SU-DHL-6 (cell line): ENCODE measurements at regions not wholly inside any gene's neighbourhood (a gene's known extent, or its start where the extent isn't known, plus 50 kb on each side); places are given as distances from the start of the nearest gene placed in this dataset.

Experiments
- H2AFZ ChIP-seq: fragments of 200-600 bp; sonication (generic); 2 replicates; pipeline ENCODE4 v1.6.1; 2014; ENCODE audit warnings: low read depth, mild to moderate bottlenecking, moderate library complexity, mixed read lengths, antibody characterized with exemption, low read length; ENCODE audit not compliant: severe bottlenecking
- H3F3A ChIP-seq: fragments of 200-600 bp; shearing (Covaris generic); 2 replicates; pipeline ENCODE4 v1.6.0; 2016; ENCODE audit warnings: antibody characterized with exemption, mild to moderate bottlenecking; ENCODE audit not compliant: insufficient read depth
- H3K27ac ChIP-seq: fragments of 200-600 bp; sonication (generic); 2 replicates; pipeline ENCODE4 v1.5.1; 2016; ENCODE audit warnings: low read depth, mild to moderate bottlenecking, low read length, moderate library complexity, mixed read lengths
- H3K27me3 ChIP-seq: fragments of 200-600 bp; sonication (generic), shearing (Covaris generic); 2 replicates; pipeline ENCODE4 v1.6.0; 2014; ENCODE audit warnings: mild to moderate bottlenecking, low read length
- H3K36me3 ChIP-seq: fragments of 200-600 bp; sonication (generic); 2 replicates; pipeline ENCODE4 v1.6.1; 2014; ENCODE audit warnings: mild to moderate bottlenecking, low read length, mixed read lengths
- H3K4me2 ChIP-seq: fragments of 300-600, 200-600 bp; shearing (Covaris generic), sonication (generic); 2 replicates; pipeline ENCODE4 v1.6.0; 2014; ENCODE audit warnings: low read length, low read depth, mild to moderate bottlenecking; ENCODE audit not compliant: poor library complexity, severe bottlenecking
- H3K4me3 ChIP-seq: fragments of 200-600 bp; sonication (generic); 2 replicates; pipeline ENCODE4 v1.5.1; 2014; ENCODE audit warnings: antibody characterized with exemption, low read length, mild to moderate bottlenecking, mixed read lengths; ENCODE audit not compliant: insufficient read depth, poor library complexity, severe bottlenecking
- H3K79me2 ChIP-seq: fragments of 200-600 bp; sonication (generic); 2 replicates; pipeline ENCODE4 v1.6.1; 2014; ENCODE audit warnings: mild to moderate bottlenecking, low read length, moderate library complexity; ENCODE audit not compliant: insufficient read depth
- H3K9ac ChIP-seq: fragments of 200-600 bp; sonication (generic); 2 replicates; pipeline ENCODE4 v1.7.0; 2014; ENCODE audit warnings: mild to moderate bottlenecking, low read length
- H3K9me2 ChIP-seq: fragments of 200-600 bp; sonication (generic); replicated peaks from 2 replicates; pipeline ENCODE4 v1.6.1; 2014; ENCODE audit warnings: low read length; ENCODE audit not compliant: insufficient read depth
- H3K9me3 ChIP-seq: fragments of 200-600 bp; sonication (generic); 2 replicates; pipeline ENCODE4 v1.6.1; 2014; ENCODE audit warnings: low read length, mixed read lengths; ENCODE audit not compliant: insufficient read depth
- H4K20me1 ChIP-seq: fragments of 200-600 bp; sonication (generic); 2 replicates; pipeline ENCODE4 v1.6.1; 2014; ENCODE audit warnings: low read depth, mild to moderate bottlenecking, antibody characterized with exemption, low read length, moderate library complexity, mixed read lengths
- CTCF ChIP-seq: fragments of 200-600 bp; sonication (generic); IDR thresholded peaks from one replicate; pipeline ENCODE4 v1.5.1; 2017; ENCODE audit warnings: antibody characterized with exemption, mild to moderate bottlenecking, low read length, moderate library complexity; ENCODE audit not compliant: insufficient read depth, poor library complexity, severe bottlenecking
- EZH2phosphoT487 ChIP-seq: fragments of 200-600 bp; sonication (generic), shearing (Covaris generic); conservative IDR thresholded peaks from 2 replicates; pipeline ENCODE4 v1.6.1; 2018; ENCODE audit warnings: mild to moderate bottlenecking, antibody characterized with exemption, low read length, moderate library complexity, mixed read lengths

GRCh38 chr9:108469654-108470053, 386.1 kb downstream of the ACTL7B start:
- H3K36me3 ChIP-seq: no peaks in the 10 kb centered on the region
- H3K27ac ChIP-seq: no peak overlapping the region
- H3K4me3 ChIP-seq: no peak overlapping the region
- no peaks in the 10 kb centered on the region for H3K9me2 ChIP-seq
- no peaks in the 10 kb centered on the region for H3K9me3 ChIP-seq
- H3K9ac ChIP-seq: no peak overlapping the region
- H3K79me2 ChIP-seq: no peaks in the 10 kb centered on the region
- H4K20me1 ChIP-seq: no peaks in the 10 kb centered on the region
- no peak overlapping the region for H3K4me2 ChIP-seq
- TF ChIP-seq EZH2phosphoT487: no peak
- no peak for TF ChIP-seq CTCF
- H3K27me3 ChIP-seq: no peaks in the 10 kb centered on the region
- no peaks in the 10 kb centered on the region for H3F3A ChIP-seq
- H2AFZ ChIP-seq: no peak overlapping the region

- no peaks in the 10 kb centered on the region for H3K9me3 ChIP-seq
- H3K4me3 ChIP-seq: no peak overlapping the region
- no peaks in the 10 kb centered on the region for H3F3A ChIP-seq
- H3K79me2 ChIP-seq: no peaks in the 10 kb centered on the region
- peak; percentile 34 for TF ChIP-seq CTCF
- no peak for TF ChIP-seq EZH2phosphoT487
- H3K27me3 ChIP-seq: no peaks in the 10 kb centered on the region
- no peaks in the 10 kb centered on the region for H3K9me2 ChIP-seq
- no peak overlapping the region for H3K4me2 ChIP-seq
- H2AFZ ChIP-seq: no peak overlapping the region
- no peak overlapping the region for H3K27ac ChIP-seq
- no peak overlapping the region for H3K9ac ChIP-seq
- no peaks in the 10 kb centered on the region for H3K36me3 ChIP-seq
- H4K20me1 ChIP-seq: no peaks in the 10 kb centered on the region
Observed at GRCh38 chr9:108468364-108468763, 387.4 kb downstream of the ACTL7B start.

GRCh38 chr9:108467653-108468324, 388.0 kb downstream of the ACTL7B start:
- TF ChIP-seq EZH2phosphoT487 (no peak), CTCF (no peak)
- Histone ChIP-seq H3K9me2 (no peaks in the 10 kb centered on the region), H3K9ac (no peak overlapping the region), H4K20me1 (no peaks in the 10 kb centered on the region), H3K27me3 (no peaks in the 10 kb centered on the region), H3K4me2 (no peak overlapping the region), H3K27ac (no peak overlapping the region), H3K36me3 (no peaks in the 10 kb centered on the region), H3K79me2 (no peaks in the 10 kb centered on the region), H3F3A (no peaks in the 10 kb centered on the region), H3K9me3 (no peaks in the 10 kb centered on the region), H2AFZ (no peak overlapping the region), H3K4me3 (no peak overlapping the region)
